Common myeloid progenitor, CD34-positive (primary cell): ENCODE measurements at regions not wholly inside any gene's neighbourhood (a gene's known extent, or its start where the extent isn't known, plus 50 kb on each side); places are given as distances from the start of the nearest gene placed in this dataset.

ENCODE experiments used
- CTCF ChIA-PET: fragments of 350-600 bp; sonication (Branson Sonifier 250); formaldehyde crosslinking; loops from one replicate; lab custom pipeline; 2021; ENCODE audit warnings: antibody characterized with exemption; lab: Charles Lee
- POLR2A ChIA-PET: fragments of 350-600 bp; sonication (Branson Sonifier 250); formaldehyde crosslinking; loops from one replicate; lab custom pipeline; 2021; ENCODE audit warnings: antibody characterized with exemption; lab: Charles Lee
- DNase-seq, 3 donors: peaks; one replicate each; pipeline versions ENCODE4 v3.0.0 to v3.0.0-alpha.2; 2013
- H3K27ac ChIP-seq, 2 experiments: 1 replicate in 1 of 2; 2 replicates in 1 of 2; pipeline ENCODE4 v1.7.0; 2013; ENCODE audit warnings: inconsistent platforms in 2 of 2, low read length in 2 of 2, mild to moderate bottlenecking in 2 of 2, low read depth in 1 of 2, moderate library complexity in 1 of 2; ENCODE audit not compliant: severe bottlenecking in 2 of 2, insufficient read depth in 1 of 2, poor library complexity in 1 of 2
- H3K27me3 ChIP-seq, 5 experiments: replicated peaks in 2 of 5; 1 replicate in 3 of 5; 2 replicates in 2 of 5; pipeline versions ENCODE4 v1.6.1 to v1.7.0; 2013; ENCODE audit warnings: low read length in 4 of 5, mild to moderate bottlenecking in 2 of 5, moderate library complexity in 2 of 5, inconsistent platforms in 1 of 5; ENCODE audit not compliant: insufficient read depth in 5 of 5, control insufficient read depth in 4 of 5
- H3K36me3 ChIP-seq, 4 experiments: 1 replicate in 2 of 4; 2 replicates in 2 of 4; pipeline versions ENCODE4 v1.6.1 to v1.7.0; 2013; ENCODE audit warnings: low read length in 3 of 4, control low read depth in 1 of 4, mild to moderate bottlenecking in 1 of 4; ENCODE audit not compliant: control insufficient read depth in 4 of 4, insufficient read depth in 4 of 4
- H3K4me1 ChIP-seq, 4 experiments: 1 replicate in 3 of 4; 2 replicates in 1 of 4; pipeline versions ENCODE4 v1.6.1 to v1.7.1; 2013; ENCODE audit warnings: low read length in 3 of 4, mild to moderate bottlenecking in 3 of 4, control low read depth in 1 of 4, inconsistent platforms in 1 of 4, moderate library complexity in 1 of 4; ENCODE audit not compliant: control insufficient read depth in 4 of 4, insufficient read depth in 4 of 4; ENCODE audit errors: control extremely low read depth in 1 of 4
- H3K4me3 ChIP-seq, 7 experiments: 1 replicate in 4 of 7; 2 replicates in 3 of 7; pipeline versions ENCODE4 v1.5.1 to v1.7.0; 2013; ENCODE audit warnings: mild to moderate bottlenecking in 7 of 7, low read length in 6 of 7, moderate library complexity in 6 of 7, inconsistent platforms in 2 of 7, low read depth in 2 of 7, control low read depth in 1 of 7; ENCODE audit not compliant: insufficient read depth in 4 of 7, control insufficient read depth in 1 of 7; ENCODE audit errors: extremely low read depth in 1 of 7
- H3K9me3 ChIP-seq, 5 experiments: 1 replicate in 4 of 5; 2 replicates in 1 of 5; pipeline versions ENCODE4 v1.6.1 to v1.7.1; 2013; ENCODE audit warnings: low read length in 4 of 5, mild to moderate bottlenecking in 2 of 5, inconsistent platforms in 1 of 5, low read depth in 1 of 5, moderate library complexity in 1 of 5; ENCODE audit not compliant: control insufficient read depth in 4 of 5, insufficient read depth in 2 of 5; ENCODE audit errors: control extremely low read depth in 1 of 5
- WGBS: methylation state at CpG from one replicate; pipeline ENCODE4 v1.1.5; 2013; ENCODE audit not compliant: insufficient coverage; 5-methylcytosine and 5-hydroxymethylcytosine counted together

GRCh38 chr13:73741742-73742141, 392.5 kb downstream of the KLF12 start:
- POLR2A ChIA-PET = interaction anchor here (0.6 kb wide), 1 partner anchor 11 kb away, joined by 3 read pairs; no protein-coding TSS in a partner anchor
- no peaks in the 10 kb centered on the region for H3K36me3 ChIP-seq
- no peak overlapping the region for H3K4me3 ChIP-seq
- no CpG with 5 or more reads among the region's 3 CpGs for WGBS
- no peaks in the 10 kb centered on the region for H3K4me1 ChIP-seq
- H3K27ac ChIP-seq = no peak overlapping the region
- CTCF ChIA-PET = no interaction called here
- DNase-seq = no peak
- H3K27me3 ChIP-seq = no peaks in the 10 kb centered on the region
- peaks cover 0 to 2% (median 0%) of the 10 kb centered on the region in 5 experiments for H3K9me3 ChIP-seq

GRCh38 chr13:73741111-73741510, 393.1 kb downstream of the KLF12 start:
- no peaks in the 10 kb centered on the region for H3K36me3 ChIP-seq
- H3K4me1 ChIP-seq = no peaks in the 10 kb centered on the region
- ChIA-PET CTCF (no interaction called here), POLR2A (interaction anchor here (0.6 kb wide), 1 partner anchor 10 kb away, joined by 3 read pairs; no protein-coding TSS in a partner anchor)
- no peak overlapping the region for H3K4me3 ChIP-seq
- no peak overlapping the region for H3K27ac ChIP-seq
- WGBS = 95% methylated on average over 7 of the region's 8 CpGs
- DNase-seq = no peak
- peaks cover 0 to 2% (median 0%) of the 10 kb centered on the region in 5 experiments for H3K9me3 ChIP-seq
- H3K27me3 ChIP-seq = no peaks in the 10 kb centered on the region

- Histone ChIP-seq H3K9me3 (peaks cover 0 to 2% (median 0%) of the 10 kb centered on the region in 5 experiments), H3K36me3 (no peaks in the 10 kb centered on the region), H3K4me3 (no peak overlapping the region), H3K27ac (no peak overlapping the region), H3K27me3 (no peaks in the 10 kb centered on the region), H3K4me1 (no peaks in the 10 kb centered on the region)
- no peak for DNase-seq
- CTCF ChIA-PET = no interaction called here
- WGBS = 100% methylated on average over 2 of the region's 5 CpGs
- POLR2A ChIA-PET = no interaction called here
Measured at GRCh38 chr13:73740666-73741065, 393.5 kb downstream of the KLF12 start.

- ChIA-PET CTCF (no interaction called here), POLR2A (no interaction called here)
- no peak overlapping the region for H3K4me3 ChIP-seq
- DNase-seq = no peak
- H3K4me1 ChIP-seq = no peaks in the 10 kb centered on the region
- H3K27me3 ChIP-seq = no peaks in the 10 kb centered on the region
- H3K9me3 ChIP-seq = peaks cover 0 to 2% (median 0%) of the 10 kb centered on the region in 5 experiments
- peaks cover 0 to 2% (median 0%) of the 10 kb centered on the region in 4 experiments for H3K36me3 ChIP-seq
- no peak overlapping the region for H3K27ac ChIP-seq
- no CpG with 5 or more reads among the region's 1 CpG for WGBS
Measured at GRCh38 chr13:73739394-73739793, 394.8 kb downstream of the KLF12 start.

- no peak overlapping the region for H3K27ac ChIP-seq
Measured at GRCh38 chr13:73738626-73739025, 395.6 kb downstream of the KLF12 start.

GRCh38 chr13:73737214-73737613, 397.0 kb downstream of the KLF12 start:
- H3K27ac ChIP-seq = no peak overlapping the region
- H3K4me1 ChIP-seq = no peaks in the 10 kb centered on the region
- ChIA-PET CTCF (no interaction called here), POLR2A (no interaction called here)
- H3K4me3 ChIP-seq = no peak overlapping the region
- WGBS = no CpG with 5 or more reads among the region's 2 CpGs
- H3K9me3 ChIP-seq = peaks cover 0 to 2% (median 0%) of the 10 kb centered on the region in 5 experiments
- peaks cover 0 to 2% (median 0%) of the 10 kb centered on the region in 4 experiments for H3K36me3 ChIP-seq
- no peak for DNase-seq
- H3K27me3 ChIP-seq = no peaks in the 10 kb centered on the region

More at GRCh38 chr13:73738626-73739025, 395.6 kb downstream of the KLF12 start:
- Histone ChIP-seq H3K4me1 (no peaks in the 10 kb centered on the region), H3K4me3 (no peak overlapping the region), H3K9me3 (peaks cover 0 to 2% (median 0%) of the 10 kb centered on the region in 5 experiments), H3K27me3 (no peaks in the 10 kb centered on the region), H3K36me3 (peaks cover 0 to 2% (median 0%) of the 10 kb centered on the region in 4 experiments)
- WGBS = 98% methylated on average over 5 of the region's 5 CpGs
- no peak for DNase-seq
- POLR2A ChIA-PET = no interaction called here
- CTCF ChIA-PET = no interaction called here

- ChIA-PET POLR2A (no interaction called here), CTCF (no interaction called here)
- Histone ChIP-seq H3K4me3 (no peak overlapping the region), H3K36me3 (peaks cover 0 to 2% (median 0%) of the 10 kb centered on the region in 4 experiments), H3K9me3 (no peaks in the 10 kb centered on the region), H3K27ac (no peak overlapping the region), H3K27me3 (no peaks in the 10 kb centered on the region), H3K4me1 (no peaks in the 10 kb centered on the region)
- 97% methylated on average over 4 of the region's 4 CpGs for WGBS
- no peak for DNase-seq
Measured at GRCh38 chr13:73733706-73734105, 400.5 kb downstream of the KLF12 start.
